ENCODE measurements at regions not wholly inside any gene's neighbourhood (a gene's known extent, or its start where the extent isn't known, plus 50 kb on each side); places are given as distances from the start of the nearest gene placed in this dataset.

GRCh38 chr6:92341201-92341600 is 1078.2 kb downstream of the EPHA7 start:
- no peak overlapping the region for H3K4me3 ChIP-seq (ENCODE audit: low read depth, low read length)
- no peak for DNase-seq (ENCODE audit: low read depth)
- no peak for TF ChIP-seq POLR2A (IDR thresholded peaks at IDR 0.05; ENCODE audit: extremely low read depth, insufficient read length)
- TF ChIP-seq MYC (IDR thresholded peaks at IDR 0.05; ENCODE audit: low read depth, low read length): no peak
- TF ChIP-seq CTCF (IDR thresholded peaks at IDR 0.05; ENCODE audit: low read depth, low read length): no peak
- no peak for TF ChIP-seq MAX (IDR thresholded peaks at IDR 0.05; ENCODE audit: low read depth, low read length)

GRCh38 chr6:92339936-92340640 is 1079.3 kb downstream of the EPHA7 start:
- no peak for DNase-seq (ENCODE audit: low read depth)
- TF ChIP-seq MAX (IDR thresholded peaks at IDR 0.05; ENCODE audit: low read depth, low read length): no peak
- H3K4me3 ChIP-seq (ENCODE audit: low read depth, low read length): no peak overlapping the region

- DNase-seq (ENCODE audit: low read depth): no peak
- TF ChIP-seq POLR2A (IDR thresholded peaks at IDR 0.05; ENCODE audit: extremely low read depth, insufficient read length) (no peak), MAX (IDR thresholded peaks at IDR 0.05; ENCODE audit: low read depth, low read length) (no peak), MYC (IDR thresholded peaks at IDR 0.05; ENCODE audit: low read depth, low read length) (no peak), CTCF (IDR thresholded peaks at IDR 0.05; ENCODE audit: low read depth, low read length) (no peak)
Measured at GRCh38 chr6:92337571-92337970, 1081.8 kb downstream of the EPHA7 start.

GRCh38 chr6:92329208-92329847 is 1090.0 kb downstream of the EPHA7 start:
- no peak for DNase-seq (ENCODE audit: low read depth)
- no peak for TF ChIP-seq MYC (IDR thresholded peaks at IDR 0.05; ENCODE audit: low read depth, low read length)
- no peak for TF ChIP-seq MAX (IDR thresholded peaks at IDR 0.05; ENCODE audit: low read depth, low read length)
- no peak for TF ChIP-seq CTCF (IDR thresholded peaks at IDR 0.05; ENCODE audit: low read depth, low read length)
- no peak for TF ChIP-seq POLR2A (IDR thresholded peaks at IDR 0.05; ENCODE audit: extremely low read depth, insufficient read length)
- H3K4me3 ChIP-seq (ENCODE audit: low read depth, low read length): no peak overlapping the region

More at GRCh38 chr6:92337571-92337970, 1081.8 kb downstream of the EPHA7 start:
- H3K4me3 ChIP-seq (ENCODE audit: low read depth, low read length): no peak overlapping the region

GRCh38 chr6:92315312-92315711 is 1104.0 kb downstream of the EPHA7 start:
- no peak overlapping the region for H3K4me3 ChIP-seq (ENCODE audit: low read depth, low read length)
- no peak for DNase-seq (ENCODE audit: low read depth)
- TF ChIP-seq MYC (IDR thresholded peaks at IDR 0.05; ENCODE audit: low read depth, low read length) (no peak), POLR2A (IDR thresholded peaks at IDR 0.05; ENCODE audit: extremely low read depth, insufficient read length) (no peak), MAX (IDR thresholded peaks at IDR 0.05; ENCODE audit: low read depth, low read length) (no peak), CTCF (IDR thresholded peaks at IDR 0.05; ENCODE audit: low read depth, low read length) (no peak)

- TF ChIP-seq MYC (IDR thresholded peaks at IDR 0.05; ENCODE audit: low read depth, low read length): no peak
- TF ChIP-seq POLR2A (IDR thresholded peaks at IDR 0.05; ENCODE audit: extremely low read depth, insufficient read length): no peak
- TF ChIP-seq CTCF (IDR thresholded peaks at IDR 0.05; ENCODE audit: low read depth, low read length): no peak
- TF ChIP-seq MAX (IDR thresholded peaks at IDR 0.05; ENCODE audit: low read depth, low read length): no peak
- DNase-seq (ENCODE audit: low read depth): no peak
- H3K4me3 ChIP-seq (ENCODE audit: low read depth, low read length): no peak overlapping the region
Measured at GRCh38 chr6:92297101-92297500, 1122.3 kb downstream of the EPHA7 start.
